Transverse colon (tissue), 4 donors: ENCODE measurements at regions not wholly inside any gene's neighbourhood (a gene's known extent, or its start where the extent isn't known, plus 50 kb on each side); places are given as distances from the start of the nearest gene placed in this dataset.

ENCODE experiments used
- DNase-seq: peaks from one replicate; pipeline ENCODE4 v3.0.0-alpha.2; 2019
- H3K27ac ChIP-seq, 4 donors: fragments of 200-600 bp; sonication (generic); 2 replicates each; pipeline ENCODE4 v1.5.1; 2016 to 2018; ENCODE audit warnings: inconsistent platforms in 4 of 4
- H3K27me3 ChIP-seq: fragments of 200-600 bp; sonication (generic); 2 replicates; pipeline ENCODE4 v1.5.1; 2017; ENCODE audit warnings: inconsistent platforms
- H3K36me3 ChIP-seq, 4 donors: fragments of 200-600 bp; sonication (generic); 2 replicates each; pipeline ENCODE4 v1.5.1; 2017 to 2019; ENCODE audit warnings: inconsistent platforms in 4 of 4
- H3K4me1 ChIP-seq, 4 donors: fragments of 200-600 bp; sonication (generic); 2 replicates each; pipeline ENCODE4 v1.5.1; 2017 to 2020; ENCODE audit warnings: inconsistent platforms in 4 of 4
- H3K4me3 ChIP-seq, 4 donors: fragments of 200-600 bp; sonication (generic); 1 replicate in 1 of 4; 2 replicates in 3 of 4; pipeline versions ENCODE4 v1.5.1 to v1.6.1; 2017 to 2019; ENCODE audit warnings: inconsistent platforms in 4 of 4
- H3K9me3 ChIP-seq, 2 donors: fragments of 200-600 bp; sonication (generic); 2 replicates each; pipeline ENCODE4 v1.5.1; 2017 to 2019; ENCODE audit warnings: inconsistent platforms in 2 of 2
- EP300 ChIP-seq: sonication (generic); formaldehyde crosslinking; IDR thresholded peaks from one replicate; pipeline ENCODE4 v1.6.1; 2017; ENCODE audit warnings: antibody characterized with exemption, low read depth
- POLR2A ChIP-seq: fragments of 450-650 bp; IDR thresholded peaks from one replicate; pipeline ENCODE4 v1.6.1; 2016; ENCODE audit warnings: antibody characterized with exemption, mild to moderate bottlenecking, moderate library complexity
- POLR2AphosphoS5 ChIP-seq, 3 donors: sonication (generic); formaldehyde crosslinking; IDR thresholded peaks; one replicate each; pipeline ENCODE4 v1.6.1; 2016; ENCODE audit warnings: antibody characterized with exemption in 3 of 3
- WGBS, 2 donors: methylation state at CpG; one replicate each; pipeline ENCODE4 v1.1.5; 2018; ENCODE audit warnings: low coverage in 1 of 2; 5-methylcytosine and 5-hydroxymethylcytosine counted together
- in situ Hi-C, 4 donors: fragments of 200-750 bp; cut with MboI; loops; one replicate each; pipeline versions ENCODE4 v1.15.0 to v1.15.1; 2017; ENCODE audit warnings: low sequenced_read_pairs in 3 of 4, low pct_ligation_motif_present in 1 of 4, low pct_unique_long_range_greater_than_20kb in 1 of 4
- intact Hi-C: fragments of 100-400 bp; cut with DNase I; formaldehyde crosslinking; loops from one replicate; pipeline ENCODE4 v1.15.1; 2023; ENCODE audit warnings: low total_unique reads
- TF ChIP-seq, protein P1 (sequence below), 5 experiments: fragments of 200-600 bp in 3 of 5; fragments of 450-650 bp in 2 of 5; sonication (generic) in 3 of 5; IDR thresholded peaks; 1 replicate in 2 of 5; 2 replicates in 3 of 5; pipeline ENCODE4 v1.5.1; 2016 to 2017; ENCODE audit warnings: antibody characterized with exemption in 5 of 5, inconsistent platforms in 3 of 5, mild to moderate bottlenecking in 2 of 5, moderate library complexity in 1 of 5

DNA sequence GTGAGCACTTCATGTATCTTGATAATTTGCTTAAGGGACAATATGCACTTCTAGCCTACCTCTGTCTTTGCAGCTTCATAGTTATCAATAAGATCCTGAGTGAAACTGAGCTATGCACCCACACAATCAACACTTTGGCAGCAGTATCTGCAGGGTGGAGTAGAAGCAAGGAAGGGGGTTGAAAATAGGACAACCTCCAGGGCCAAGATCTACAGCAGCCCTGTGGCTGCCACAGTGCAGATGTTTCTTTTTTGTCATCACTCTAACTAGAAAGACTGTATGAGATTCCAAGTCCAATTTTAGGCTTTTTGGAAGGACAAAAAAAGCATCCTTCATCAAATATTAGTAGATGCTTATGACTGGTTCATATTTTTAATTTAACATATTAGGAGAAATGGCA is 336.1 kb upstream of the CITED2 start:
- Histone ChIP-seq H3K27ac (no peak overlapping the region), H3K4me1 (peaks cover 13 to 31% (median 24%) of the 10 kb centered on the region in 4 donors), H3K9me3 (no peaks in the 10 kb centered on the region), H3K27me3 (no peaks in the 10 kb centered on the region), H3K4me3 (no peak overlapping the region), H3K36me3 (no peaks in the 10 kb centered on the region)
- in situ Hi-C loops (no loop called here), intact Hi-C loops (no loop called here)
- TF ChIP-seq POLR2A (no peak), EP300 (no peak), POLR2AphosphoS5 (IDR thresholded peaks at IDR 0.05) (no peak)
- TF ChIP-seq, protein P1, sequence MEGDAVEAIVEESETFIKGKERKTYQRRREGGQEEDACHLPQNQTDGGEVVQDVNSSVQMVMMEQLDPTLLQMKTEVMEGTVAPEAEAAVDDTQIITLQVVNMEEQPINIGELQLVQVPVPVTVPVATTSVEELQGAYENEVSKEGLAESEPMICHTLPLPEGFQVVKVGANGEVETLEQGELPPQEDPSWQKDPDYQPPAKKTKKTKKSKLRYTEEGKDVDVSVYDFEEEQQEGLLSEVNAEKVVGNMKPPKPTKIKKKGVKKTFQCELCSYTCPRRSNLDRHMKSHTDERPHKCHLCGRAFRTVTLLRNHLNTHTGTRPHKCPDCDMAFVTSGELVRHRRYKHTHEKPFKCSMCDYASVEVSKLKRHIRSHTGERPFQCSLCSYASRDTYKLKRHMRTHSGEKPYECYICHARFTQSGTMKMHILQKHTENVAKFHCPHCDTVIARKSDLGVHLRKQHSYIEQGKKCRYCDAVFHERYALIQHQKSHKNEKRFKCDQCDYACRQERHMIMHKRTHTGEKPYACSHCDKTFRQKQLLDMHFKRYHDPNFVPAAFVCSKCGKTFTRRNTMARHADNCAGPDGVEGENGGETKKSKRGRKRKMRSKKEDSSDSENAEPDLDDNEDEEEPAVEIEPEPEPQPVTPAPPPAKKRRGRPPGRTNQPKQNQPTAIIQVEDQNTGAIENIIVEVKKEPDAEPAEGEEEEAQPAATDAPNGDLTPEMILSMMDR (IDR thresholded peaks at IDR 0.05), result no peak
- DNase-seq, result no peak

- H3K36me3 ChIP-seq, result no peaks in the 10 kb centered on the region
- WGBS, 2 donors, result 32 to 50% methylated on average over 3 to 6 of the region's 6 CpGs
- no peaks in the 10 kb centered on the region for H3K9me3 ChIP-seq
- no peaks in the 10 kb centered on the region for H3K27me3 ChIP-seq
- DNase-seq, result no peak
- in situ Hi-C loops, result no loop called here
- TF ChIP-seq, protein P1 (IDR thresholded peaks at IDR 0.05), result no peak
- TF ChIP-seq EP300 (no peak), POLR2A (no peak), POLR2AphosphoS5 (IDR thresholded peaks at IDR 0.05) (no peak)
- peak overlapping the region; percentile 4 to 57 (median 26) for H3K27ac ChIP-seq
- peaks cover 13 to 31% (median 24%) of the 10 kb centered on the region in 4 donors for H3K4me1 ChIP-seq
- no peak overlapping the region for H3K4me3 ChIP-seq
- intact Hi-C loops, result loop anchor here (10.0 kb wide), 1 partner anchor 334 kb away; the partner anchor contains the start of gene CITED2
Measured at GRCh38 chr6:139708337-139709199, 334.1 kb upstream of the CITED2 start.

GRCh38 chr6:139706912-139707311 is 332.5 kb upstream of the CITED2 start:
- Histone ChIP-seq H3K27me3 (no peaks in the 10 kb centered on the region), H3K4me1 (peaks cover 13 to 31% (median 24%) of the 10 kb centered on the region in 4 donors), H3K36me3 (no peaks in the 10 kb centered on the region), H3K9me3 (no peaks in the 10 kb centered on the region), H3K4me3 (no peak overlapping the region), H3K27ac (peak overlapping the region; percentile 1 to 57 (median 50))
- intact Hi-C loops, result loop anchor here (10.0 kb wide), 1 partner anchor 332 kb away; the partner anchor contains the start of gene CITED2
- WGBS, 2 donors, result 29 to 35% methylated on average over 3 of the region's 3 CpGs
- DNase-seq, result no peak
- in situ Hi-C loops, result no loop called here
- peak in 2 of 3 donors; percentile 62 to 64 for TF ChIP-seq POLR2AphosphoS5 (IDR thresholded peaks at IDR 0.05)
- TF ChIP-seq, protein P1 (IDR thresholded peaks at IDR 0.05), result no peak

GRCh38 chr6:139705284-139705683 is 330.8 kb upstream of the CITED2 start:
- DNase-seq, result no peak
- no peaks in the 10 kb centered on the region for H3K9me3 ChIP-seq
- WGBS, 2 donors, result 99 to 100% methylated on average over 3 of the region's 3 CpGs
- no peaks in the 10 kb centered on the region for H3K36me3 ChIP-seq
- in situ Hi-C loops, result no loop called here
- no peak overlapping the region for H3K27ac ChIP-seq
- no peak overlapping the region for H3K4me3 ChIP-seq
- H3K4me1 ChIP-seq, result peaks cover 13 to 39% (median 24%) of the 10 kb centered on the region in 4 donors
- no peaks in the 10 kb centered on the region for H3K27me3 ChIP-seq
- TF ChIP-seq, protein P1 (IDR thresholded peaks at IDR 0.05), result no peak
- TF ChIP-seq POLR2AphosphoS5 (IDR thresholded peaks at IDR 0.05) (no peak), EP300 (no peak), POLR2A (no peak)
- intact Hi-C loops, result loop anchor here (10.0 kb wide), 1 partner anchor 330 kb away; the partner anchor contains the start of gene CITED2
